Parathyroid adenoma (tissue), 2 donors: ENCODE measurements at regions not wholly inside any gene's neighbourhood (a gene's known extent, or its start where the extent isn't known, plus 50 kb on each side); places are given as distances from the start of the nearest gene placed in this dataset.
"Not testable (repeated sequence)": the region's sequence is repeated elsewhere in the genome, so short reads cannot be mapped to it uniquely, and the experiment has no call there.

Experiments used
- H2AFZ ChIP-seq: fragments of 300-600 bp; sonication (generic); one replicate; pipeline ENCODE4 v1.7.0; 2017; ENCODE audit warnings: antibody characterized with exemption, mild to moderate bottlenecking
- H3K27ac ChIP-seq: fragments of 300-600 bp; sonication (generic); one replicate; pipeline ENCODE4 v1.7.0; 2017
- H3K27me3 ChIP-seq: fragments of 300-600 bp; sonication (generic); one replicate; pipeline ENCODE4 v1.7.0; 2017; ENCODE audit warnings: low read length; ENCODE audit not compliant: control insufficient read depth, insufficient read depth
- H3K36me3 ChIP-seq: fragments of 300-600 bp; sonication (generic); one replicate; pipeline ENCODE4 v1.7.0; 2017; ENCODE audit warnings: low read length; ENCODE audit not compliant: control insufficient read depth, insufficient read depth
- H3K4me1 ChIP-seq: fragments of 300-600 bp; sonication (generic); one replicate; pipeline ENCODE4 v1.7.0; 2017; ENCODE audit warnings: control low read depth
- H3K4me2 ChIP-seq: fragments of 300-600 bp; sonication (generic); one replicate; pipeline ENCODE4 v1.7.0; 2017; ENCODE audit warnings: low read length
- H3K4me3 ChIP-seq: fragments of 300-600 bp; sonication (generic); one replicate; pipeline ENCODE4 v1.7.0; 2017; ENCODE audit warnings: low read depth, low read length
- H3K79me2 ChIP-seq: fragments of 300-600 bp; sonication (generic); one replicate; pipeline ENCODE4 v1.7.0; 2017; ENCODE audit warnings: control low read depth
- H3K9ac ChIP-seq: fragments of 300-600 bp; sonication (generic); one replicate; pipeline ENCODE4 v1.7.0; 2017; ENCODE audit warnings: mild to moderate bottlenecking
- H3K9me3 ChIP-seq: fragments of 300-600 bp; sonication (generic); one replicate; pipeline ENCODE4 v1.7.0; 2017; ENCODE audit warnings: low read length; ENCODE audit not compliant: control insufficient read depth
- CTCF ChIP-seq: fragments of 300-600 bp; sonication (generic); IDR thresholded peaks from one replicate; pipeline ENCODE4 v1.7.0; 2017; ENCODE audit warnings: antibody characterized with exemption, mild to moderate bottlenecking
- donor health status: primary hyperparathyroidism.

GRCh38 chr10:55746002-55746401 is 615.1 kb downstream of the ZWINT start:
- no peaks in the 10 kb centered on the region for H3K9me3 ChIP-seq
- H3K27me3 ChIP-seq = no peaks in the 10 kb centered on the region
- no peak for TF ChIP-seq CTCF
- no peak overlapping the region for H3K27ac ChIP-seq
- no peak overlapping the region for H3K4me2 ChIP-seq
- H3K36me3 ChIP-seq = no peaks in the 10 kb centered on the region
- H3K4me3 ChIP-seq = no peak overlapping the region
- no peaks in the 10 kb centered on the region for H3K4me1 ChIP-seq
- H2AFZ ChIP-seq = no peak overlapping the region
- H3K9ac ChIP-seq = no peak overlapping the region
- H3K79me2 ChIP-seq = no peaks in the 10 kb centered on the region

GRCh38 chr10:55742487-55742886 is 618.6 kb downstream of the ZWINT start:
- no peak overlapping the region for H3K4me3 ChIP-seq
- H3K9ac ChIP-seq = no peak overlapping the region
- H3K79me2 ChIP-seq = no peaks in the 10 kb centered on the region
- no peak overlapping the region for H3K27ac ChIP-seq
- H3K27me3 ChIP-seq = no peaks in the 10 kb centered on the region
- H3K36me3 ChIP-seq = no peaks in the 10 kb centered on the region
- H3K9me3 ChIP-seq = no peaks in the 10 kb centered on the region
- TF ChIP-seq CTCF = no peak
- no peak overlapping the region for H2AFZ ChIP-seq
- H3K4me2 ChIP-seq = no peak overlapping the region
- no peaks in the 10 kb centered on the region for H3K4me1 ChIP-seq

- H3K4me3 ChIP-seq, H3K27ac ChIP-seq, H3K4me2 ChIP-seq, H3K9ac ChIP-seq, H3K36me3 ChIP-seq, H3K9me3 ChIP-seq, H2AFZ ChIP-seq, H3K4me1 ChIP-seq, H3K27me3 ChIP-seq, H3K79me2 ChIP-seq: not testable (repeated sequence)
These were observed 620.3 kb downstream of the ZWINT start for GRCh38 chr10:55740767-55741166.

GRCh38 chr10:55740110-55740509 is 620.9 kb downstream of the ZWINT start:
- Histone ChIP-seq H3K9me3 (no peaks in the 10 kb centered on the region), H3K27me3 (no peaks in the 10 kb centered on the region), H3K9ac (no peak overlapping the region), H3K4me1 (no peaks in the 10 kb centered on the region), H3K4me2 (no peak overlapping the region), H3K36me3 (no peaks in the 10 kb centered on the region), H2AFZ (peak overlapping the region; percentile 2), H3K27ac (no peak overlapping the region), H3K4me3 (no peak overlapping the region), H3K79me2 (no peaks in the 10 kb centered on the region)
- TF ChIP-seq CTCF = no peak

GRCh38 chr10:55734112-55734511 is 626.9 kb downstream of the ZWINT start:
- no peaks in the 10 kb centered on the region for H3K9me3 ChIP-seq
- H3K36me3 ChIP-seq = no peaks in the 10 kb centered on the region
- H3K79me2 ChIP-seq = no peaks in the 10 kb centered on the region
- no peaks in the 10 kb centered on the region for H3K4me1 ChIP-seq
- no peak overlapping the region for H3K27ac ChIP-seq
- H3K9ac ChIP-seq = no peak overlapping the region
- H3K4me3 ChIP-seq = no peak overlapping the region
- no peaks in the 10 kb centered on the region for H3K27me3 ChIP-seq
- no peak for TF ChIP-seq CTCF
- H3K4me2 ChIP-seq = no peak overlapping the region
- no peak overlapping the region for H2AFZ ChIP-seq
